GM12875 (cell line): ENCODE measurements at regions not wholly inside any gene's neighbourhood (a gene's known extent, or its start where the extent isn't known, plus 50 kb on each side); places are given as distances from the start of the nearest gene placed in this dataset.
"Not testable (repeated sequence)": the region's sequence is repeated elsewhere in the genome, so short reads cannot be mapped to it uniquely, and the experiment has no call there.

Source experiments
- H3K4me3 ChIP-seq: one replicate; pipeline ENCODE4 v1.5.1; 2011; ENCODE audit warnings: low read depth, low read length, control low read depth
- TF ChIP-seq, protein P1 (sequence below): IDR thresholded peaks from 2 replicates; pipeline ENCODE4 v1.5.1; 2011; ENCODE audit warnings: low read depth, mild to moderate bottlenecking, control low read depth, inconsistent platforms, low read length, moderate library complexity, borderline replicate concordance; ENCODE audit not compliant: insufficient read depth

- TF ChIP-seq, protein P1, sequence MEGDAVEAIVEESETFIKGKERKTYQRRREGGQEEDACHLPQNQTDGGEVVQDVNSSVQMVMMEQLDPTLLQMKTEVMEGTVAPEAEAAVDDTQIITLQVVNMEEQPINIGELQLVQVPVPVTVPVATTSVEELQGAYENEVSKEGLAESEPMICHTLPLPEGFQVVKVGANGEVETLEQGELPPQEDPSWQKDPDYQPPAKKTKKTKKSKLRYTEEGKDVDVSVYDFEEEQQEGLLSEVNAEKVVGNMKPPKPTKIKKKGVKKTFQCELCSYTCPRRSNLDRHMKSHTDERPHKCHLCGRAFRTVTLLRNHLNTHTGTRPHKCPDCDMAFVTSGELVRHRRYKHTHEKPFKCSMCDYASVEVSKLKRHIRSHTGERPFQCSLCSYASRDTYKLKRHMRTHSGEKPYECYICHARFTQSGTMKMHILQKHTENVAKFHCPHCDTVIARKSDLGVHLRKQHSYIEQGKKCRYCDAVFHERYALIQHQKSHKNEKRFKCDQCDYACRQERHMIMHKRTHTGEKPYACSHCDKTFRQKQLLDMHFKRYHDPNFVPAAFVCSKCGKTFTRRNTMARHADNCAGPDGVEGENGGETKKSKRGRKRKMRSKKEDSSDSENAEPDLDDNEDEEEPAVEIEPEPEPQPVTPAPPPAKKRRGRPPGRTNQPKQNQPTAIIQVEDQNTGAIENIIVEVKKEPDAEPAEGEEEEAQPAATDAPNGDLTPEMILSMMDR = no peak
- H3K4me3 ChIP-seq = no peak overlapping the region
Measured at GRCh38 chr7:136470179-136470578, 398.3 kb upstream of the CHRM2 start.

GRCh38 chr7:136452949-136453348, 415.5 kb upstream of the CHRM2 start:
- TF ChIP-seq, protein P1 = no peak

GRCh38 chr7:136446751-136447150, 421.7 kb upstream of the CHRM2 start:
- TF ChIP-seq, protein P1 = no peak
- no peak overlapping the region for H3K4me3 ChIP-seq

More at GRCh38 chr7:136452949-136453348, 415.5 kb upstream of the CHRM2 start:
- H3K4me3 ChIP-seq = no peak overlapping the region

DNA sequence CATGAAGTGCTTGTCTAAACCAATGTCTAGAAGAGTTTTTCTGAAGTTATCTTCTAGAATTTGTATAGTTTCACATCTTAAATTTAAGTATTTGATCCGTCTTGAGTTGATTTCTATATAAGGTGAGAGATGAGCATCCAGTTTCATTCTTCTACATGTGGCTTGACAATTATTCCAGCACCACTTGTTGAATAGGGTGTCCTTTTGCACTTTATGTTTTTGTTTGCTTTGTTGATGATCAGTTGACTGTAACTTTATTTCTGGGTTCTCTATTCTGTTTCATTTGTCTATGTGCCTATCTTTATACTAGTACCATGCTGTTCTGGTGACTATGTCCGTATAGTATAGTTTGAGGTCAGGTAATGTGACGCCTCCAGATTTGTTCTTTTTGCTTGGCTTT, 426.6 kb upstream of the CHRM2 start:
- TF ChIP-seq, protein P1 = no peak
- no peak overlapping the region for H3K4me3 ChIP-seq

- H3K4me3 ChIP-seq = not testable (repeated sequence)
Measured at GRCh38 chr7:136431736-136432135, 436.7 kb upstream of the CHRM2 start.

DNA sequence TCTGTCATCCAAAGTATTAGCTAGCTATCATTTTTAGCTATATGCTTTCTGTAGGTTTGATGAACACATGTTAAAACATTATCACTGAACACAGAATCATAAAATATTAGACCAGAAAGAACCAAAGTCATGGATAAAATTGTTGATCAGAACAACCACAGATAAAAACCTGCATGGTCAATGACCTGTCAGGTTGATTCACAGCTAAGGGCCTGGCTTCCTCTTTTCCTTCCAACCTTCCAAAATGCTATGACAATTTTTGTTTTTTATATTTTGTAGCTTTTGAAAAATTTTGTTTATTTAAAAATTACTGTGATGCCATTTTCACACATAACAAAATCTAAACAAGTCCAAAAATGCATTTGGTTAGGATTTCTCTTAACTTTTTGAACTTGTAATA, 444.4 kb upstream of the CHRM2 start:
- TF ChIP-seq, protein P1 = no peak

DNA sequence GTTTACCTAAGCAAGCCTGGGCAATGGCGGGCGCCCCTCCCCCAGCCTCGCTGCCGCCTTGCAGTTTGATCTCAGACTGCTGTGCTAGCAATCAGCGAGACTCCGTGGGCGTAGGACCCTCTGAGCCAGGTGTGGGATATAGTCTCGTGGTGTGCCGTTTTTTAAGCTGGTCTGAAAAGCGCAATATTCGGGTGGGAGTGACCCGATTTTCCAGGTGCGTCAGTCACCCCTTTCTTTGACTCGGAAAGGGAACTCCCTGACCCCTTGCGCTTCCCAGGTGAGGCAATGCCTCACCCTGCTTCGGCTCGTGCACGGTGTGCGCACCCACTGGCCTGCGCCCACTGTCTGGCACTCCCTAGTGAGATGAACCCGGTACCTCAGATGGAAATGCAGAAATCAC, 442.6 kb upstream of the MTPN start:
- H3K4me3 ChIP-seq = not testable (repeated sequence)

More for the DNA sequence above, 444.4 kb upstream of the CHRM2 start:
- no peak overlapping the region for H3K4me3 ChIP-seq

DNA sequence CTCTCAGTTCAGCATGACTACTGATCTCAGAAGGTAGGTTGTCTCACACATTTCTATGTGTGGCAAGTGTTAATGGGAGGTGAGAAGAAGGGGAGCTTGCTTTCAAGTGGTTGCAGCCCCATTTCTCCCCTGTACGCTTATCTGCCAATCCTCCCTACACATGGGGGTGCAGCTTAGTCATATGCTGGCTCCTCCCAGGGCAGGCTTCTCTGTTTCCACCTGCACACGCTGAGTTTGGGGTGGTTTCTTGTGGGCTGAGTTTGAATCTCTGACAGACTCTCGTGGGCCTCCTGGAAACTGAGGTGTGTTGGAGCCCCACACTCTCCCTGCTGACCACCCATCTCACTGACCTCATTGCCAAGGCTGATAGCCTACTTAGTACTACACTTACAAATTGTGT, 435.8 kb upstream of the MTPN start:
- no peak overlapping the region for H3K4me3 ChIP-seq
- TF ChIP-seq, protein P1 = no peak
